HepG2 (cell line): ENCODE measurements at regions not wholly inside any gene's neighbourhood (a gene's known extent, or its start where the extent isn't known, plus 50 kb on each side); places are given as distances from the start of the nearest gene placed in this dataset.

Source experiments
- ATAC-seq: fragments of 200-7000 bp; cut with Tn5 transposase; 3 replicates; pipeline ENCODE4 v1.9.1; 2020; ENCODE audit warnings: mild to moderate bottlenecking, moderate library complexity
- BruUV-seq: library from RNA; stranded (reverse); fragments of 400-500 nt; replicated peaks from 2 replicates; lab custom pipeline; 2021; lab: Mats Ljungman, UMichigan
- CTCF ChIA-PET: fragments of 300-600 bp; formaldehyde crosslinking; extraction: SDS; loops from one replicate; lab custom pipeline; 2021; ENCODE audit warnings: low total read pairs, inconsistent platforms, low intra/inter-chr PET ratio; lab: Yijun Ruan, JAX
- POLR2A ChIA-PET: fragments of 350-600 bp; sonication (Branson Sonifier 250); formaldehyde crosslinking; loops from one replicate; lab custom pipeline; 2020; ENCODE audit warnings: antibody characterized with exemption, inconsistent platforms; lab: Yijun Ruan, JAX
- DNase-seq: peaks from one replicate; pipeline ENCODE4 v3.0.0-alpha.2; 2015; ENCODE audit warnings: low spot score
- FAIRE-seq: peaks from 3 replicates; lab custom pipeline; 2011; peaks lifted over from hg19 to GRCh38; lab: Jason Lieb, UNC
- H2AFZ ChIP-seq: one replicate; pipeline ENCODE4 v1.6.1; 2011; ENCODE audit warnings: low read length, inconsistent platforms
- H3K27ac ChIP-seq: fragments of 300-600 bp; 3 replicates; pipeline ENCODE4 v1.8.0; 2011; ENCODE audit warnings: mixed run types, mild to moderate bottlenecking, mixed read lengths, low read length, inconsistent platforms; ENCODE audit not compliant: insufficient read depth; ENCODE audit errors: extremely low read length
- H3K27me3 ChIP-seq, 2 experiments: fragments of 200-600 bp in 1 of 2; 2 replicates in 1 of 2; 3 replicates in 1 of 2; pipeline versions ENCODE4 v1.6.0 to v1.8.0; 2011; ENCODE audit warnings: low read length in 2 of 2, mild to moderate bottlenecking in 2 of 2, moderate library complexity in 2 of 2, inconsistent platforms in 1 of 2; ENCODE audit not compliant: insufficient read depth in 2 of 2, control insufficient read depth in 1 of 2
- H3K36me3 ChIP-seq, 2 experiments: fragments of 200-600 bp in 1 of 2; replicated peaks in 1 of 2; 2 replicates in 1 of 2; 3 replicates in 1 of 2; pipeline versions ENCODE4 v1.5.1 to v1.8.0; 2011; ENCODE audit warnings: low read length in 2 of 2, inconsistent platforms in 1 of 2; ENCODE audit not compliant: insufficient read depth in 2 of 2, control insufficient read depth in 1 of 2
- H3K4me1 ChIP-seq: 2 replicates; pipeline ENCODE4 v1.5.1; 2012; ENCODE audit warnings: low read length, inconsistent platforms; ENCODE audit not compliant: insufficient read depth
- H3K4me2 ChIP-seq: 2 replicates; pipeline ENCODE4 v1.6.0; 2011; ENCODE audit warnings: low read depth, low read length, inconsistent platforms
- H3K4me3 ChIP-seq, 3 experiments: fragments of 200-600 bp in 1 of 3; sonication (generic), shearing (Covaris generic) in 1 of 3; replicated peaks in 1 of 3; 2 replicates each; pipeline ENCODE4 v1.5.1; 2011 to 2016; ENCODE audit warnings: low read length in 3 of 3, inconsistent platforms in 2 of 3, low read depth in 2 of 3, mild to moderate bottlenecking in 2 of 3, control low read depth in 1 of 3, mixed read lengths in 1 of 3; ENCODE audit not compliant: insufficient read depth in 1 of 3
- H3K79me2 ChIP-seq: one replicate; pipeline ENCODE4 v1.6.1; 2011; ENCODE audit warnings: low read length, inconsistent platforms; ENCODE audit not compliant: insufficient read depth
- H3K9ac ChIP-seq: 2 replicates; pipeline ENCODE4 v1.6.0; 2011; ENCODE audit warnings: mild to moderate bottlenecking, low read depth, low read length, inconsistent platforms; ENCODE audit not compliant: insufficient read depth
- H3K9me3 ChIP-seq: 2 replicates; pipeline ENCODE4 v1.5.1; 2012; ENCODE audit warnings: mild to moderate bottlenecking, low read length
- H4K20me1 ChIP-seq: 2 replicates; pipeline ENCODE4 v1.6.0; 2011; ENCODE audit warnings: inconsistent platforms, mild to moderate bottlenecking, low read length, moderate library complexity; ENCODE audit not compliant: insufficient read depth
- HNRNPH1 ChIP-seq: fragments of 200-400 bp; formaldehyde crosslinking; optimal IDR thresholded peaks from 2 replicates; pipeline ENCODE3; 2017; ENCODE audit warnings: mild to moderate bottlenecking, low read depth, low read length
- PAF1 ChIP-seq: IDR thresholded peaks from 2 replicates; pipeline ENCODE4 v1.6.1; 2016; ENCODE audit warnings: missing genetic modification reagents, missing compliant biosample characterization
- SKIL ChIP-seq: sonication (generic); formaldehyde crosslinking; IDR thresholded peaks from 2 replicates; pipeline ENCODE4 v1.8.0; 2022; ENCODE audit warnings: missing genetic modification reagents, mild to moderate bottlenecking, moderate library complexity, borderline replicate concordance
- SMAD1 ChIP-seq: sonication (generic); formaldehyde crosslinking; IDR thresholded peaks from 2 replicates; pipeline ENCODE4 v1.4.0; 2020; ENCODE audit warnings: missing genetic modification reagents, low read depth, mild to moderate bottlenecking, borderline replicate concordance
- SP140L ChIP-seq: sonication (generic); formaldehyde crosslinking; IDR thresholded peaks from 2 replicates; pipeline ENCODE4 v1.4.0; 2020; ENCODE audit warnings: missing genetic modification reagents, borderline replicate concordance
- THRA ChIP-seq: sonication (generic); formaldehyde crosslinking; IDR thresholded peaks from 2 replicates; pipeline ENCODE4 v1.4.0; 2020; ENCODE audit warnings: missing genetic modification reagents, borderline replicate concordance
- ZNF839 ChIP-seq: sonication (generic); formaldehyde crosslinking; IDR thresholded peaks from 2 replicates; pipeline ENCODE4 v1.4.0; 2020; ENCODE audit warnings: missing genetic modification reagents, mild to moderate bottlenecking, borderline replicate concordance
- WGBS: methylation state at CpG from one replicate; pipeline ENCODE4 v1.1.6; 2017; ENCODE audit warnings: low lambda C conversion rate; 5-methylcytosine and 5-hydroxymethylcytosine counted together
- in situ Hi-C: cut with HindIII; loops from 2 replicates; pipeline ENCODE4 v1.10.0; 2017; ENCODE audit warnings: low pct_unique_long_range_greater_than_20kb; ENCODE audit not compliant: extremely low pct_ligation_motif_present
- intact Hi-C: fragments of 100-400 bp; cut with micrococcal nuclease; formaldehyde crosslinking; loops from one replicate; pipeline ENCODE4 v1.10.0; 2022; ENCODE audit not compliant: unreplicated experiment
- TF ChIP-seq, protein P1 (sequence below): sonication (generic); formaldehyde crosslinking; IDR thresholded peaks from 2 replicates; pipeline ENCODE4 v1.9.0; 2021; ENCODE audit warnings: mild to moderate bottlenecking, missing genetic modification reagents
- TF ChIP-seq, protein P2 (sequence below): IDR thresholded peaks from 2 replicates; pipeline ENCODE4 v1.6.1; 2012; ENCODE audit warnings: low read length, improper control_type of control experiment
- TF ChIP-seq, protein P3 (sequence below): sonication (generic); formaldehyde crosslinking; IDR thresholded peaks from 2 replicates; pipeline ENCODE4 v1.4.0; 2020; ENCODE audit warnings: missing genetic modification reagents

DNA sequence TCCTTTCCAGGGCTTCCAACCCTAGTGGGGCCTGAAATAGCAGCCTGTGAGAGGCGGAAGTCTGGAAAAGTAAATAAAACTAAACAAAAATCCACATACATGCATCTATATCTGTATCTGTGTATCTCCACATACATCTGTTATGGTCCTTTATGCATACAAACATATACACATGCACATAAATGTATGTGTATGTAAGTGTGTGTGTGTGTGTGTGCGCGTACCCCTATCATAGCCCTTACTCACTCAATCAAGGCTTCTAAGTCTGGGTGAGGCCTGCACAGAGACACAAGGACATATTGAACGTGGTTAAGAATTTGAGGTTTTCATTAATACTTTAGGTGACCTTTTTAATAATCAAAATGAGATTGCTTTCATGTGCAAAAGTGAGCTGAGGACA is 98.9 kb upstream of the CYRIA start:
- POLR2A ChIA-PET = no interaction called here
- intact Hi-C loops = no loop called here
- no peak for FAIRE-seq
- CTCF ChIA-PET = no interaction called here
- Histone ChIP-seq H3K9ac (no peak overlapping the region), H3K27me3 (no peaks in the 10 kb centered on the region), H3K27ac (no peak overlapping the region), H3K4me2 (no peak overlapping the region), H3K79me2 (no peaks in the 10 kb centered on the region), H2AFZ (no peak overlapping the region), H3K4me3 (no peak overlapping the region), H3K36me3 (no peaks in the 10 kb centered on the region), H3K4me1 (0 out of 2 replicates have a peak, but pooled peaks cover 6% of the 10 kb centered on the region), H3K9me3 (no peaks in the 10 kb centered on the region), H4K20me1 (no peaks in the 10 kb centered on the region)
- no TSS peak for BruUV-seq
- 68% methylated on average over 4 of the region's 4 CpGs for WGBS
- in situ Hi-C loops = no loop called here
- no peak for ATAC-seq
- no peak for DNase-seq
- TF ChIP-seq PAF1 (no peak), SP140L (CRISPR knock-in tag) (no peak), SMAD1 (CRISPR knock-in tag) (no peak), HNRNPH1 (no peak), THRA (CRISPR knock-in tag) (no peak), SKIL (CRISPR knock-in tag) (no peak), ZNF839 (CRISPR knock-in tag) (no peak)
- TF ChIP-seq, protein P1, sequence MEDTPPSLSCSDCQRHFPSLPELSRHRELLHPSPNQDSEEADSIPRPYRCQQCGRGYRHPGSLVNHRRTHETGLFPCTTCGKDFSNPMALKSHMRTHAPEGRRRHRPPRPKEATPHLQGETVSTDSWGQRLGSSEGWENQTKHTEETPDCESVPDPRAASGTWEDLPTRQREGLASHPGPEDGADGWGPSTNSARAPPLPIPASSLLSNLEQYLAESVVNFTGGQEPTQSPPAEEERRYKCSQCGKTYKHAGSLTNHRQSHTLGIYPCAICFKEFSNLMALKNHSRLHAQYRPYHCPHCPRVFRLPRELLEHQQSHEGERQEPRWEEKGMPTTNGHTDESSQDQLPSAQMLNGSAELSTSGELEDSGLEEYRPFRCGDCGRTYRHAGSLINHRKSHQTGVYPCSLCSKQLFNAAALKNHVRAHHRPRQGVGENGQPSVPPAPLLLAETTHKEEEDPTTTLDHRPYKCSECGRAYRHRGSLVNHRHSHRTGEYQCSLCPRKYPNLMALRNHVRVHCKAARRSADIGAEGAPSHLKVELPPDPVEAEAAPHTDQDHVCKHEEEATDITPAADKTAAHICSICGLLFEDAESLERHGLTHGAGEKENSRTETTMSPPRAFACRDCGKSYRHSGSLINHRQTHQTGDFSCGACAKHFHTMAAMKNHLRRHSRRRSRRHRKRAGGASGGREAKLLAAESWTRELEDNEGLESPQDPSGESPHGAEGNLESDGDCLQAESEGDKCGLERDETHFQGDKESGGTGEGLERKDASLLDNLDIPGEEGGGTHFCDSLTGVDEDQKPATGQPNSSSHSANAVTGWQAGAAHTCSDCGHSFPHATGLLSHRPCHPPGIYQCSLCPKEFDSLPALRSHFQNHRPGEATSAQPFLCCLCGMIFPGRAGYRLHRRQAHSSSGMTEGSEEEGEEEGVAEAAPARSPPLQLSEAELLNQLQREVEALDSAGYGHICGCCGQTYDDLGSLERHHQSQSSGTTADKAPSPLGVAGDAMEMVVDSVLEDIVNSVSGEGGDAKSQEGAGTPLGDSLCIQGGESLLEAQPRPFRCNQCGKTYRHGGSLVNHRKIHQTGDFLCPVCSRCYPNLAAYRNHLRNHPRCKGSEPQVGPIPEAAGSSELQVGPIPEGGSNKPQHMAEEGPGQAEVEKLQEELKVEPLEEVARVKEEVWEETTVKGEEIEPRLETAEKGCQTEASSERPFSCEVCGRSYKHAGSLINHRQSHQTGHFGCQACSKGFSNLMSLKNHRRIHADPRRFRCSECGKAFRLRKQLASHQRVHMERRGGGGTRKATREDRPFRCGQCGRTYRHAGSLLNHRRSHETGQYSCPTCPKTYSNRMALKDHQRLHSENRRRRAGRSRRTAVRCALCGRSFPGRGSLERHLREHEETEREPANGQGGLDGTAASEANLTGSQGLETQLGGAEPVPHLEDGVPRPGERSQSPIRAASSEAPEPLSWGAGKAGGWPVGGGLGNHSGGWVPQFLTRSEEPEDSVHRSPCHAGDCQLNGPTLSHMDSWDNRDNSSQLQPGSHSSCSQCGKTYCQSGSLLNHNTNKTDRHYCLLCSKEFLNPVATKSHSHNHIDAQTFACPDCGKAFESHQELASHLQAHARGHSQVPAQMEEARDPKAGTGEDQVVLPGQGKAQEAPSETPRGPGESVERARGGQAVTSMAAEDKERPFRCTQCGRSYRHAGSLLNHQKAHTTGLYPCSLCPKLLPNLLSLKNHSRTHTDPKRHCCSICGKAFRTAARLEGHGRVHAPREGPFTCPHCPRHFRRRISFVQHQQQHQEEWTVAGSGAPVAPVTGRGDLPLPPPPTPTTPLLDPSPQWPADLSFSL = no peak
- TF ChIP-seq, protein P2, sequence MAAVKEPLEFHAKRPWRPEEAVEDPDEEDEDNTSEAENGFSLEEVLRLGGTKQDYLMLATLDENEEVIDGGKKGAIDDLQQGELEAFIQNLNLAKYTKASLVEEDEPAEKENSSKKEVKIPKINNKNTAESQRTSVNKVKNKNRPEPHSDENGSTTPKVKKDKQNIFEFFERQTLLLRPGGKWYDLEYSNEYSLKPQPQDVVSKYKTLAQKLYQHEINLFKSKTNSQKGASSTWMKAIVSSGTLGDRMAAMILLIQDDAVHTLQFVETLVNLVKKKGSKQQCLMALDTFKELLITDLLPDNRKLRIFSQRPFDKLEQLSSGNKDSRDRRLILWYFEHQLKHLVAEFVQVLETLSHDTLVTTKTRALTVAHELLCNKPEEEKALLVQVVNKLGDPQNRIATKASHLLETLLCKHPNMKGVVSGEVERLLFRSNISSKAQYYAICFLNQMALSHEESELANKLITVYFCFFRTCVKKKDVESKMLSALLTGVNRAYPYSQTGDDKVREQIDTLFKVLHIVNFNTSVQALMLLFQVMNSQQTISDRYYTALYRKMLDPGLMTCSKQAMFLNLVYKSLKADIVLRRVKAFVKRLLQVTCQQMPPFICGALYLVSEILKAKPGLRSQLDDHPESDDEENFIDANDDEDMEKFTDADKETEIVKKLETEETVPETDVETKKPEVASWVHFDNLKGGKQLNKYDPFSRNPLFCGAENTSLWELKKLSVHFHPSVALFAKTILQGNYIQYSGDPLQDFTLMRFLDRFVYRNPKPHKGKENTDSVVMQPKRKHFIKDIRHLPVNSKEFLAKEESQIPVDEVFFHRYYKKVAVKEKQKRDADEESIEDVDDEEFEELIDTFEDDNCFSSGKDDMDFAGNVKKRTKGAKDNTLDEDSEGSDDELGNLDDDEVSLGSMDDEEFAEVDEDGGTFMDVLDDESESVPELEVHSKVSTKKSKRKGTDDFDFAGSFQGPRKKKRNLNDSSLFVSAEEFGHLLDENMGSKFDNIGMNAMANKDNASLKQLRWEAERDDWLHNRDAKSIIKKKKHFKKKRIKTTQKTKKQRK = no peak
- TF ChIP-seq, protein P3, sequence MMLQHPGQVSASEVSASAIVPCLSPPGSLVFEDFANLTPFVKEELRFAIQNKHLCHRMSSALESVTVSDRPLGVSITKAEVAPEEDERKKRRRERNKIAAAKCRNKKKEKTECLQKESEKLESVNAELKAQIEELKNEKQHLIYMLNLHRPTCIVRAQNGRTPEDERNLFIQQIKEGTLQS (CRISPR knock-in tag) = no peak
